ENCODE measurements at regions not wholly inside any gene's neighbourhood (a gene's known extent, or its start where the extent isn't known, plus 50 kb on each side); places are given as distances from the start of the nearest gene placed in this dataset.

- Histone ChIP-seq H3K36me3 (ENCODE audit: insufficient read depth, low read length) (no peaks in the 10 kb centered on the region), H3K79me2 (replicated peaks; ENCODE audit: insufficient read depth, low read length) (no peaks in the 10 kb centered on the region), H2AFZ (ENCODE audit: low read depth, low read length) (no peak overlapping the region), H3K9ac (ENCODE audit: low read length) (no peak overlapping the region), H3K27me3 (ENCODE audit: insufficient read depth, low read depth, low read length) (no peaks in the 10 kb centered on the region), H3K27ac (ENCODE audit: low read length) (no peak overlapping the region), H3F3A (ENCODE audit: insufficient read depth, low read length, poor library complexity, severe bottlenecking) (no peaks in the 10 kb centered on the region), H4K20me1 (ENCODE audit: insufficient read depth) (no peaks in the 10 kb centered on the region), H3K4me2 (ENCODE audit: low read length) (no peak overlapping the region), H3K4me3 (ENCODE audit: low read length) (no peak overlapping the region), H3K9me2 (ENCODE audit: insufficient read depth, low read length) (no peaks in the 10 kb centered on the region), H3K9me3 (ENCODE audit: low read length) (no peaks in the 10 kb centered on the region)
- TF ChIP-seq CTCF (IDR thresholded peaks at IDR 0.05; ENCODE audit: poor library complexity, severe bottlenecking): no peak
- no peak for TF ChIP-seq SMC3 (conservative IDR thresholded peaks at IDR 0.05; ENCODE audit: poor library complexity)
- TF ChIP-seq EP300 (conservative IDR thresholded peaks at IDR 0.05; ENCODE audit: poor library complexity, severe bottlenecking): no peak
- no peak for TF ChIP-seq RAD21 (conservative IDR thresholded peaks at IDR 0.05)
- no peak for TF ChIP-seq TAF1 (IDR thresholded peaks at IDR 0.05; ENCODE audit: low read depth)
- TF ChIP-seq MXI1 (conservative IDR thresholded peaks at IDR 0.05; ENCODE audit: poor library complexity, severe bottlenecking): no peak
- no peak for TF ChIP-seq POLR2AphosphoS5 (IDR thresholded peaks at IDR 0.05)
- no peak for TF ChIP-seq EZH2 (IDR thresholded peaks at IDR 0.05; ENCODE audit: borderline replicate concordance, insufficient read depth, low read length, poor library complexity, severe bottlenecking)
- TF ChIP-seq, protein P1, sequence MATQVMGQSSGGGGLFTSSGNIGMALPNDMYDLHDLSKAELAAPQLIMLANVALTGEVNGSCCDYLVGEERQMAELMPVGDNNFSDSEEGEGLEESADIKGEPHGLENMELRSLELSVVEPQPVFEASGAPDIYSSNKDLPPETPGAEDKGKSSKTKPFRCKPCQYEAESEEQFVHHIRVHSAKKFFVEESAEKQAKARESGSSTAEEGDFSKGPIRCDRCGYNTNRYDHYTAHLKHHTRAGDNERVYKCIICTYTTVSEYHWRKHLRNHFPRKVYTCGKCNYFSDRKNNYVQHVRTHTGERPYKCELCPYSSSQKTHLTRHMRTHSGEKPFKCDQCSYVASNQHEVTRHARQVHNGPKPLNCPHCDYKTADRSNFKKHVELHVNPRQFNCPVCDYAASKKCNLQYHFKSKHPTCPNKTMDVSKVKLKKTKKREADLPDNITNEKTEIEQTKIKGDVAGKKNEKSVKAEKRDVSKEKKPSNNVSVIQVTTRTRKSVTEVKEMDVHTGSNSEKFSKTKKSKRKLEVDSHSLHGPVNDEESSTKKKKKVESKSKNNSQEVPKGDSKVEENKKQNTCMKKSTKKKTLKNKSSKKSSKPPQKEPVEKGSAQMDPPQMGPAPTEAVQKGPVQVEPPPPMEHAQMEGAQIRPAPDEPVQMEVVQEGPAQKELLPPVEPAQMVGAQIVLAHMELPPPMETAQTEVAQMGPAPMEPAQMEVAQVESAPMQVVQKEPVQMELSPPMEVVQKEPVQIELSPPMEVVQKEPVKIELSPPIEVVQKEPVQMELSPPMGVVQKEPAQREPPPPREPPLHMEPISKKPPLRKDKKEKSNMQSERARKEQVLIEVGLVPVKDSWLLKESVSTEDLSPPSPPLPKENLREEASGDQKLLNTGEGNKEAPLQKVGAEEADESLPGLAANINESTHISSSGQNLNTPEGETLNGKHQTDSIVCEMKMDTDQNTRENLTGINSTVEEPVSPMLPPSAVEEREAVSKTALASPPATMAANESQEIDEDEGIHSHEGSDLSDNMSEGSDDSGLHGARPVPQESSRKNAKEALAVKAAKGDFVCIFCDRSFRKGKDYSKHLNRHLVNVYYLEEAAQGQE (IDR thresholded peaks at IDR 0.05; ENCODE audit: borderline replicate concordance): no peak
These were observed 85.3 kb upstream of the BTBD3 start for GRCh38 chr20:11832397-11832796.

DNA sequence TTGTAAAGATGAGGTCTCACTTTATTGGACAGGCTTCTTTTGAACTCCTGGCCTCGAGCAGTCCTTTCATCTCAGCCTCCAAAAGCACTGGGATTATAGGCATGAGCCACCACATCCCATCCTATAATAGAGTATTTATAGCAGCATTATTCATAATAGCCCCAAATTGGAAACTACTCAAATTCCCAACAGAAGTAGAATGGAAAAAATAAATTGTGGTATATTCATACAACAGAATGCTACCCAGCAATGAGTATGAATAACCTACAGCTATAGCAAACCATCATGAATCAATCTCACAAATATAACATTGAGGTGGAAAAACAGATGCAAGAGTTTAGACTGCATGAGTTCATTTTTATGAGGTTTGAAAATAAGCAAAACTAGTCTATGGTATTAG lies 84.8 kb upstream of the BTBD3 start:
- Histone ChIP-seq H3F3A (ENCODE audit: insufficient read depth, low read length, poor library complexity, severe bottlenecking) (no peaks in the 10 kb centered on the region), H3K79me2 (replicated peaks; ENCODE audit: insufficient read depth, low read length) (no peaks in the 10 kb centered on the region), H3K4me2 (ENCODE audit: low read length) (no peak overlapping the region), H3K27me3 (ENCODE audit: insufficient read depth, low read depth, low read length) (no peaks in the 10 kb centered on the region), H3K27ac (ENCODE audit: low read length) (no peak overlapping the region), H3K36me3 (ENCODE audit: insufficient read depth, low read length) (no peaks in the 10 kb centered on the region), H4K20me1 (ENCODE audit: insufficient read depth) (no peaks in the 10 kb centered on the region), H3K9me3 (ENCODE audit: low read length) (no peaks in the 10 kb centered on the region), H3K4me3 (ENCODE audit: low read length) (no peak overlapping the region), H3K9ac (ENCODE audit: low read length) (no peak overlapping the region), H2AFZ (ENCODE audit: low read depth, low read length) (no peak overlapping the region), H3K9me2 (ENCODE audit: insufficient read depth, low read length) (no peaks in the 10 kb centered on the region)
- TF ChIP-seq MXI1 (conservative IDR thresholded peaks at IDR 0.05; ENCODE audit: poor library complexity, severe bottlenecking): no peak
- no peak for TF ChIP-seq SMC3 (conservative IDR thresholded peaks at IDR 0.05; ENCODE audit: poor library complexity)

- TF ChIP-seq RAD21 (conservative IDR thresholded peaks at IDR 0.05): no peak
- TF ChIP-seq, protein P1 (IDR thresholded peaks at IDR 0.05; ENCODE audit: borderline replicate concordance): no peak
- TF ChIP-seq MXI1 (conservative IDR thresholded peaks at IDR 0.05; ENCODE audit: poor library complexity, severe bottlenecking): no peak
- TF ChIP-seq SMC3 (conservative IDR thresholded peaks at IDR 0.05; ENCODE audit: poor library complexity): no peak
- no peak for TF ChIP-seq POLR2AphosphoS5 (IDR thresholded peaks at IDR 0.05)
- no peak for TF ChIP-seq EP300 (conservative IDR thresholded peaks at IDR 0.05; ENCODE audit: poor library complexity, severe bottlenecking)
- TF ChIP-seq CTCF (IDR thresholded peaks at IDR 0.05; ENCODE audit: poor library complexity, severe bottlenecking): no peak
- TF ChIP-seq TAF1 (IDR thresholded peaks at IDR 0.05; ENCODE audit: low read depth): no peak
- no peaks in the 10 kb centered on the region for H3K9me3 ChIP-seq (ENCODE audit: low read length)
These were observed 83.9 kb upstream of the BTBD3 start for GRCh38 chr20:11833825-11834224.

More at GRCh38 chr20:11833825-11834224, 83.9 kb upstream of the BTBD3 start:
- Histone ChIP-seq H2AFZ (ENCODE audit: low read depth, low read length) (no peak overlapping the region), H3K27ac (ENCODE audit: low read length) (no peak overlapping the region), H3K36me3 (ENCODE audit: insufficient read depth, low read length) (no peaks in the 10 kb centered on the region), H3K9ac (ENCODE audit: low read length) (no peak overlapping the region), H3K4me2 (ENCODE audit: low read length) (no peak overlapping the region), H3K4me3 (ENCODE audit: low read length) (no peak overlapping the region), H3K9me2 (ENCODE audit: insufficient read depth, low read length) (no peaks in the 10 kb centered on the region), H3K79me2 (replicated peaks; ENCODE audit: insufficient read depth, low read length) (no peaks in the 10 kb centered on the region), H3K27me3 (ENCODE audit: insufficient read depth, low read depth, low read length) (no peaks in the 10 kb centered on the region), H3F3A (ENCODE audit: insufficient read depth, low read length, poor library complexity, severe bottlenecking) (no peaks in the 10 kb centered on the region), H4K20me1 (ENCODE audit: insufficient read depth) (no peaks in the 10 kb centered on the region)

Data from neural cell (in vitro differentiated cells).